Right lobe of liver (tissue), 4 donors: ENCODE measurements at regions not wholly inside any gene's neighbourhood (a gene's known extent, or its start where the extent isn't known, plus 50 kb on each side); places are given as distances from the start of the nearest gene placed in this dataset.

Experiments
- POLR2A ChIP-seq: fragments of 450-650 bp; IDR thresholded peaks from one replicate; pipeline ENCODE4 v1.6.1; 2017; ENCODE audit warnings: antibody characterized with exemption, mild to moderate bottlenecking
- TF ChIP-seq, protein P1 (sequence below), 4 donors: fragments of 200-600 bp in 3 of 4; fragments of 450-650 bp in 1 of 4; IDR thresholded peaks; one replicate each; pipeline versions ENCODE4 v1.5.1 to v1.8.0; 2016 to 2022; ENCODE audit warnings: antibody characterized with exemption in 4 of 4, mild to moderate bottlenecking in 2 of 4
- donor health status: DM: no; HTN: no; CAD: no.
- donor health status: DM: no; HTN: no; CAD: no.
- donor health status: DM: no; HTN: yes; CAD: no.

DNA sequence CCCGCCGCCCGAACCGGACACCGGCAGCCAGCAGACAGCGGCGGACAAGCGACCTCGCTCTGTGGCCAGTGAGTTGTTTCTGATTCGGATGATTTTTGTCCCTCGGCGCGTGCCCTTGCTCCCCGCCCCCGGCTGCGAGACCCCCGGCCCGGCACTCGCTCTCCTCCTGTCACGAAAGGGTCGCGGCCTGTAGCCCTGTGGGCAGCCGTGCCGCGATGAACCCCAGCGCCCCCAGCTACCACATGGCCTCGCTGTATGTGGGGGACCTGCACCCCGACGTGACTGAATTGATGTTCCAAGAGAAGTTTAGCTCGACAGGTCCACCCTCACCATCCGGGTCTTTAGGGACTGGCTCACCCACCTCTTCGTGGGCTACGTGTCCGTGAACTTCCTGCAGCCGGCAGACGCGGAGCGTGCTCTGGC is 1257.5 kb upstream of the ACVR2A start:
- TF ChIP-seq, protein P1, sequence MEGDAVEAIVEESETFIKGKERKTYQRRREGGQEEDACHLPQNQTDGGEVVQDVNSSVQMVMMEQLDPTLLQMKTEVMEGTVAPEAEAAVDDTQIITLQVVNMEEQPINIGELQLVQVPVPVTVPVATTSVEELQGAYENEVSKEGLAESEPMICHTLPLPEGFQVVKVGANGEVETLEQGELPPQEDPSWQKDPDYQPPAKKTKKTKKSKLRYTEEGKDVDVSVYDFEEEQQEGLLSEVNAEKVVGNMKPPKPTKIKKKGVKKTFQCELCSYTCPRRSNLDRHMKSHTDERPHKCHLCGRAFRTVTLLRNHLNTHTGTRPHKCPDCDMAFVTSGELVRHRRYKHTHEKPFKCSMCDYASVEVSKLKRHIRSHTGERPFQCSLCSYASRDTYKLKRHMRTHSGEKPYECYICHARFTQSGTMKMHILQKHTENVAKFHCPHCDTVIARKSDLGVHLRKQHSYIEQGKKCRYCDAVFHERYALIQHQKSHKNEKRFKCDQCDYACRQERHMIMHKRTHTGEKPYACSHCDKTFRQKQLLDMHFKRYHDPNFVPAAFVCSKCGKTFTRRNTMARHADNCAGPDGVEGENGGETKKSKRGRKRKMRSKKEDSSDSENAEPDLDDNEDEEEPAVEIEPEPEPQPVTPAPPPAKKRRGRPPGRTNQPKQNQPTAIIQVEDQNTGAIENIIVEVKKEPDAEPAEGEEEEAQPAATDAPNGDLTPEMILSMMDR (IDR thresholded peaks at IDR 0.05) = no peak
- no peak for TF ChIP-seq POLR2A
